K562 (cell line): ENCODE measurements at regions not wholly inside any gene's neighbourhood (a gene's known extent, or its start where the extent isn't known, plus 50 kb on each side); places are given as distances from the start of the nearest gene placed in this dataset.
A peak's percentile ranks its signal among the peaks of the same experiment; 100 is the strongest.

ENCODE experiments used
- ATAC-seq: fragments of 200-7000 bp; cut with Tn5 transposase; 3 replicates; pipeline ENCODE4 v1.9.1; 2020; ENCODE audit warnings: moderate library complexity
- BruUV-seq: library from RNA; stranded (reverse); fragments of 400-500 nt; replicated peaks from 2 replicates; lab custom pipeline; 2021; lab: Mats Ljungman, UMichigan
- CTCF ChIA-PET: fragments of 300-600 bp; formaldehyde crosslinking; extraction: SDS; loops from one replicate; lab custom pipeline; 2021; ENCODE audit warnings: low intra/inter-chr PET ratio; lab: Yijun Ruan, JAX
- POLR2A ChIA-PET: fragments of 300-600, 350-650 bp; sonication (Branson Sonifier 250); formaldehyde crosslinking; extraction: SDS; loops from one replicate; lab custom pipeline; 2021; ENCODE audit warnings: antibody characterized with exemption, inconsistent platforms; lab: Yijun Ruan, JAX
- DNase-seq, 4 experiments: peaks; one replicate each; pipeline versions ENCODE4 v3.0.0 to v3.0.0-alpha.2; 2011 to 2018; ENCODE audit warnings: low spot score in 3 of 4, mixed read lengths in 3 of 4; ENCODE audit errors: extremely low read depth in 1 of 4
- FAIRE-seq: peaks from 2 replicates; lab custom pipeline; 2011; peaks lifted over from hg19 to GRCh38; lab: Jason Lieb, UNC
- H2AFZ ChIP-seq: 2 replicates; pipeline ENCODE4 v1.6.0; 2011; ENCODE audit warnings: low read depth, low read length, control low read depth, inconsistent platforms
- H3K27ac ChIP-seq: fragments of 200-600 bp; 3 replicates; pipeline ENCODE4 v1.8.0; 2011; ENCODE audit warnings: low read depth, mild to moderate bottlenecking, control low read depth, inconsistent platforms, low read length, moderate library complexity, mixed read lengths; ENCODE audit errors: extremely low read depth
- H3K27me3 ChIP-seq, 2 experiments: fragments of 300-600 bp in 1 of 2; 2 replicates in 1 of 2; 3 replicates in 1 of 2; pipeline versions ENCODE4 v1.6.0 to v1.8.0; 2011; ENCODE audit warnings: inconsistent platforms in 2 of 2, low read length in 2 of 2, mild to moderate bottlenecking in 1 of 2, mixed read lengths in 1 of 2, moderate library complexity in 1 of 2; ENCODE audit not compliant: control insufficient read depth in 2 of 2, insufficient read depth in 2 of 2
- H3K36me3 ChIP-seq: fragments of 300-600 bp; 3 replicates; pipeline ENCODE4 v1.8.0; 2011; ENCODE audit warnings: mild to moderate bottlenecking, low read length, inconsistent platforms; ENCODE audit not compliant: control insufficient read depth, insufficient read depth
- H3K4me1 ChIP-seq, 2 experiments: fragments of 200-600 bp in 1 of 2; replicated peaks in 1 of 2; 2 replicates in 1 of 2; 3 replicates in 1 of 2; pipeline versions ENCODE4 v1.5.1 to v1.8.0; 2011; ENCODE audit warnings: inconsistent platforms in 2 of 2, low read length in 2 of 2, mild to moderate bottlenecking in 1 of 2, mixed read lengths in 1 of 2, moderate library complexity in 1 of 2; ENCODE audit not compliant: control insufficient read depth in 2 of 2, insufficient read depth in 2 of 2
- H3K4me2 ChIP-seq: 2 replicates; pipeline ENCODE4 v1.6.1; 2011; ENCODE audit warnings: low read length, control low read depth, inconsistent platforms, mixed read lengths; ENCODE audit not compliant: insufficient read depth
- H3K4me3 ChIP-seq: fragments of 200-600 bp; sonication (generic), shearing (Covaris generic); 2 replicates; pipeline ENCODE4 v1.5.1; 2016; ENCODE audit warnings: control low read depth, inconsistent platforms
- H3K79me2 ChIP-seq: fragments of 200-600 bp; 3 replicates; pipeline ENCODE4 v1.8.0; 2011; ENCODE audit warnings: low read length, inconsistent platforms; ENCODE audit not compliant: control insufficient read depth, insufficient read depth
- H3K9ac ChIP-seq, 2 experiments: 2 replicates each; pipeline versions ENCODE4 v1.6.0 to v1.6.1; 2011; ENCODE audit warnings: low read depth in 2 of 2, low read length in 2 of 2, control low read depth in 1 of 2, inconsistent platforms in 1 of 2, mild to moderate bottlenecking in 1 of 2, mixed read lengths in 1 of 2; ENCODE audit not compliant: insufficient read depth in 1 of 2
- H3K9me1 ChIP-seq: one replicate; pipeline ENCODE4 v1.6.0; 2011; ENCODE audit warnings: inconsistent platforms, mild to moderate bottlenecking, low read length, moderate library complexity; ENCODE audit not compliant: control insufficient read depth, insufficient read depth
- H3K9me3 ChIP-seq: replicated peaks from 2 replicates; pipeline ENCODE4 v1.5.1; 2011; ENCODE audit warnings: low read depth, low read length, inconsistent platforms; ENCODE audit not compliant: control insufficient read depth, insufficient read depth
- H4K20me1 ChIP-seq: replicated peaks from 2 replicates; pipeline ENCODE4 v1.6.1; 2011; ENCODE audit warnings: low read length, inconsistent platforms, mixed read lengths; ENCODE audit not compliant: control insufficient read depth, insufficient read depth
- CEBPB ChIP-seq: fragments of 450-650 bp; IDR thresholded peaks from 2 replicates; pipeline ENCODE4 v1.6.1; 2016; ENCODE audit warnings: missing genetic modification characterization, missing compliant biosample characterization
- CEBPG ChIP-seq, 3 experiments: fragments of 200-800 bp in 1 of 3; sonication (Bioruptor generic) in 1 of 3; sonication (generic) in 1 of 3; formaldehyde crosslinking in 1 of 3; IDR thresholded peaks in 2 of 3; conservative IDR thresholded peaks in 1 of 3; 2 replicates each; pipeline versions ENCODE4 v1.6.1 to v1.8.0; 2016 to 2022; ENCODE audit warnings: missing compliant biosample characterization in 2 of 3, missing genetic modification characterization in 2 of 3, mild to moderate bottlenecking in 1 of 3, missing genetic modification reagents in 1 of 3
- RAD21 ChIP-seq, 2 experiments: fragments of 250-450 bp in 1 of 2; fragments of 450-650 bp in 1 of 2; sonication (Bioruptor Pico) in 1 of 2; formaldehyde crosslinking in 1 of 2; IDR thresholded peaks in 1 of 2; conservative IDR thresholded peaks in 1 of 2; 2 replicates each; pipeline versions ENCODE4 v1.4.0 to v1.8.0; 2020 to 2022; ENCODE audit warnings: mild to moderate bottlenecking in 2 of 2, moderate library complexity in 1 of 2
- SMAD1 ChIP-seq: fragments of 150-350 bp; IDR thresholded peaks from 2 replicates; pipeline ENCODE4 v1.6.1; 2014; ENCODE audit warnings: low read length, low read depth; ENCODE audit not compliant: partially characterized antibody
- WGBS: fragments of 100-300 bp; shearing (Covaris generic); methylation state at CpG from one replicate; pipeline ENCODE4 v1.1.6; 2016; ENCODE audit warnings: low coverage, mixed read lengths; ENCODE audit not compliant: insufficient coverage; ENCODE audit errors: missing lambda C conversion rate; 5-methylcytosine and 5-hydroxymethylcytosine counted together
- in situ Hi-C: fragments of 300-500 bp; cut with MboI; formaldehyde crosslinking; loops from 4 replicates; pipeline ENCODE4 v1.15.0; 2018; ENCODE audit warnings: inconsistent platforms, mixed read lengths
- intact Hi-C: fragments of 100-400 bp; cut with micrococcal nuclease; formaldehyde crosslinking; loops from 2 replicates; pipeline ENCODE4 v1.14.2; 2022

DNA sequence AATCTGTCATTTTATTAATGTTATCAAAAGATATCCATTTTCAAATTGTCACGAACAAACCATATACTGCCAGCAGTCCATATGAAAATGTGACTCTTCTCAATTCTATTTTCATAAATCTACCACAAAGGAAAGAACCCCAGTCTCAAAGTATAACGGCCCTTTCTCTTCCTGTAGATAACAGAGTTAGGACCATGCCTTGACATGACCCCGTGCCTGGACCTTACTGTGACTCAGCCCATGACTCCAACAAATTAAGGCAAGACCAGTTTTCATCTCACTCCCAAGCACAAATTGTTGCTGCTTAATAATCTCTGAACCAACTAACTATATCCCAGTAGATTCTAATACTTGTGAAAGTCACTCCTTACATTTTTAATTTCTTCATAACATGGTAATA is 124.4 kb upstream of the NFIA start (continued):
- TF ChIP-seq RAD21 (CRISPR knock-in tag; conservative IDR thresholded peaks at IDR 0.05 in 1 of 2, IDR thresholded peaks at IDR 0.05 in 1 of 2) = 0 out of 4 replicates have a peak, but pooled peaks of 1 of the 2 experiments have one; percentile 8

DNA sequence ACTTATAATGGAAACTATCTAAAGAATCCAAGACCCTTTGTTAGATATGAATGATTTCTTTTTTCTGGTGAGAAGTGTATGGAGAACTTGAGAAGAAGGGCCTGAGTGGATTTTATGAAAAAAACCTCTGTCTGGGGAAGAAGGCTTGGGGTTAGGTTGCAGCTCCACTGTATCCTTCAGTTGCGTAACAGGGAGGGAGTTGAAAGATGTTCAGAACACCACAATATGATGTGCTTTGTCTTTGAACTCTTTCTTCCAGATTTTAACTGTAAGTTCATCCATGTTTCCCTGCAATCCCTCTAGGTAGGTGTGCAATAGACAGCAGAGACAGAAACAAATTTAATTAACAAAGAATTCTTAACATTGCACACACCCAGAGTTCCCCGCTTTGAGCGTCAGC is 125.8 kb upstream of the NFIA start:
- H3K9me1 ChIP-seq = no peaks in the 10 kb centered on the region
- peaks cover 7% of the 10 kb centered on the region; the same call in 1 of the 2 replicates for H3K9me3 ChIP-seq
- 97% methylated on average over 3 of the region's 3 CpGs for WGBS
- H2AFZ ChIP-seq = no peak overlapping the region
- H3K27ac ChIP-seq = no peak overlapping the region
- in situ Hi-C loops = no loop called here
- FAIRE-seq = no peak
- no peak for DNase-seq
- peaks cover 6 to 31% of the 10 kb centered on the region in 2 experiments; a peak in 4 of 5 replicates for H3K4me1 ChIP-seq
- H4K20me1 ChIP-seq = no peaks in the 10 kb centered on the region
- no TSS peak for BruUV-seq
- POLR2A ChIA-PET = interaction anchor here (0.6 to 1.0 kb wide), 2 partner anchors 10 to 610 kb away, joined by 3 read pairs; no protein-coding TSS in a partner anchor
- no peak overlapping the region for H3K9ac ChIP-seq
- H3K36me3 ChIP-seq = peaks cover 2% of the 10 kb centered on the region; the same call in 2 of the 3 replicates
- no peak overlapping the region for H3K4me2 ChIP-seq
- H3K79me2 ChIP-seq = no peaks in the 10 kb centered on the region
- no peak for ATAC-seq
- TF ChIP-seq SMAD1 (no peak), CEBPG (CRISPR knock-in tag; IDR thresholded peaks at IDR 0.05) (no peak), CEBPG (tag; conservative IDR thresholded peaks at IDR 0.05 in 1 of 2, IDR thresholded peaks at IDR 0.05 in 1 of 2) (peak in 1 of 2 experiments; percentile 52; a peak in 2 of 4 replicates), CEBPB (tag) (peak; percentile 76)
- TF ChIP-seq, all 486 proteins: peak for 2
- Histone ChIP-seq H3K27me3 (no peaks in the 10 kb centered on the region), H3K4me3 (no peak overlapping the region)
- intact Hi-C loops = no loop called here
- CTCF ChIA-PET = no interaction called here
